ENCODE measurements at regions not wholly inside any gene's neighbourhood (a gene's known extent, or its start where the extent isn't known, plus 50 kb on each side); places are given as distances from the start of the nearest gene placed in this dataset.
A peak's percentile ranks its signal among the peaks of the same experiment; 100 is the strongest.
"Not testable (repeated sequence)": the region's sequence is repeated elsewhere in the genome, so short reads cannot be mapped to it uniquely, and the experiment has no call there.

- peak; percentile 46 for DNase-seq (ENCODE audit: low read depth)
Observed at GRCh38 chr7:19623676-19624075, 85.2 kb downstream of the POLR1F start.

GRCh38 chr7:19621740-19622139 is 87.1 kb downstream of the POLR1F start:
- peak; percentile 72 for DNase-seq (ENCODE audit: low read depth)

GRCh38 chr7:19620470-19620869 is 88.4 kb downstream of the POLR1F start:
- peak; percentile 50 for DNase-seq (ENCODE audit: low read depth)

GRCh38 chr7:19619122-19619521 is 89.7 kb downstream of the POLR1F start:
- DNase-seq (ENCODE audit: low read depth): peak; percentile 9

GRCh38 chr7:19617901-19618300 is 90.9 kb downstream of the POLR1F start:
- no peak for DNase-seq (ENCODE audit: low read depth)

GRCh38 chr7:19610194-19610943 is 98.5 kb downstream of the POLR1F start:
- no peak for DNase-seq (ENCODE audit: low read depth)

GRCh38 chr7:19589446-19589845 is 119.4 kb downstream of the POLR1F start:
- DNase-seq (ENCODE audit: low read depth): no peak

GRCh38 chr7:19587291-19587690 is 121.5 kb downstream of the POLR1F start:
- DNase-seq (ENCODE audit: low read depth): peak; percentile 10

GRCh38 chr7:19585761-19586160 is 123.1 kb downstream of the POLR1F start:
- no peak for DNase-seq (ENCODE audit: low read depth)

- DNase-seq (ENCODE audit: low read depth): no peak
Observed at GRCh38 chr7:19575909-19576557, 132.8 kb downstream of the POLR1F start.

GRCh38 chr7:19574131-19574530 is 134.7 kb downstream of the POLR1F start:
- DNase-seq (ENCODE audit: low read depth): peak; percentile 31

GRCh38 chr7:19572566-19572965 is 136.3 kb downstream of the POLR1F start:
- DNase-seq (ENCODE audit: low read depth): no peak

GRCh38 chr7:19567011-19567410 is 141.8 kb downstream of the POLR1F start:
- no peak for DNase-seq (ENCODE audit: low read depth)

- DNase-seq (ENCODE audit: low read depth): no peak
Observed at GRCh38 chr7:19565602-19566001, 143.2 kb downstream of the POLR1F start.

- DNase-seq (ENCODE audit: low read depth): peak; percentile 64
Observed at GRCh38 chr7:19561121-19561805, 147.6 kb downstream of the POLR1F start.

GRCh38 chr7:19560111-19560883 is 148.5 kb downstream of the POLR1F start:
- peak; percentile 88 for DNase-seq (ENCODE audit: low read depth)

GRCh38 chr7:19558527-19558926 is 150.3 kb downstream of the POLR1F start:
- DNase-seq (ENCODE audit: low read depth): peak; percentile 49

GRCh38 chr7:19557726-19558465 is 150.9 kb downstream of the POLR1F start:
- DNase-seq (ENCODE audit: low read depth): no peak

GRCh38 chr7:19554581-19554980 is 154.3 kb downstream of the POLR1F start:
- DNase-seq (ENCODE audit: low read depth): no peak

- no peak for DNase-seq (ENCODE audit: low read depth)
Observed at GRCh38 chr7:19552576-19552975, 156.3 kb downstream of the POLR1F start.

GRCh38 chr7:19549246-19549645 is 159.6 kb downstream of the POLR1F start:
- DNase-seq (ENCODE audit: low read depth): not testable (repeated sequence)

All from myocyte (in vitro differentiated cells).